Glutamatergic neuron (in vitro differentiated cells): ENCODE measurements at regions not wholly inside any gene's neighbourhood (a gene's known extent, or its start where the extent isn't known, plus 50 kb on each side); places are given as distances from the start of the nearest gene placed in this dataset.

Experiments used
- DNase-seq: peaks from one replicate; pipeline ENCODE4 v3.0.0; 2022
- H3K27ac Mint-ChIP-seq: one replicate; pipeline ENCODE4 v1.8.0; 2020; ENCODE audit warnings: mild to moderate bottlenecking, mixed read lengths, inconsistent platforms; ENCODE audit not compliant: unreplicated experiment
- H3K27me3 Mint-ChIP-seq: one replicate; pipeline ENCODE4 v1.8.0; 2020; ENCODE audit warnings: mild to moderate bottlenecking, moderate library complexity, mixed read lengths, inconsistent platforms; ENCODE audit not compliant: unreplicated experiment
- H3K36me3 Mint-ChIP-seq: one replicate; pipeline ENCODE4 v1.8.0; 2020; ENCODE audit warnings: mild to moderate bottlenecking, mixed read lengths, inconsistent platforms; ENCODE audit not compliant: unreplicated experiment
- H3K4me1 Mint-ChIP-seq: one replicate; pipeline ENCODE4 v1.8.0; 2020; ENCODE audit warnings: mild to moderate bottlenecking, low read depth, mixed read lengths, inconsistent platforms; ENCODE audit not compliant: unreplicated experiment
- H3K4me3 Mint-ChIP-seq: one replicate; pipeline ENCODE4 v1.8.0; 2020; ENCODE audit warnings: mild to moderate bottlenecking, mixed read lengths, inconsistent platforms; ENCODE audit not compliant: unreplicated experiment
- H3K9me3 Mint-ChIP-seq: one replicate; pipeline ENCODE4 v1.8.0; 2020; ENCODE audit warnings: mild to moderate bottlenecking, moderate library complexity, mixed read lengths, inconsistent platforms; ENCODE audit not compliant: unreplicated experiment
- CTCF ChIP-seq: fragments of 200-600 bp; sonication (generic); IDR thresholded peaks from one replicate; pipeline ENCODE4 v1.5.0; 2021; ENCODE audit not compliant: partially characterized antibody, unreplicated experiment

DNA sequence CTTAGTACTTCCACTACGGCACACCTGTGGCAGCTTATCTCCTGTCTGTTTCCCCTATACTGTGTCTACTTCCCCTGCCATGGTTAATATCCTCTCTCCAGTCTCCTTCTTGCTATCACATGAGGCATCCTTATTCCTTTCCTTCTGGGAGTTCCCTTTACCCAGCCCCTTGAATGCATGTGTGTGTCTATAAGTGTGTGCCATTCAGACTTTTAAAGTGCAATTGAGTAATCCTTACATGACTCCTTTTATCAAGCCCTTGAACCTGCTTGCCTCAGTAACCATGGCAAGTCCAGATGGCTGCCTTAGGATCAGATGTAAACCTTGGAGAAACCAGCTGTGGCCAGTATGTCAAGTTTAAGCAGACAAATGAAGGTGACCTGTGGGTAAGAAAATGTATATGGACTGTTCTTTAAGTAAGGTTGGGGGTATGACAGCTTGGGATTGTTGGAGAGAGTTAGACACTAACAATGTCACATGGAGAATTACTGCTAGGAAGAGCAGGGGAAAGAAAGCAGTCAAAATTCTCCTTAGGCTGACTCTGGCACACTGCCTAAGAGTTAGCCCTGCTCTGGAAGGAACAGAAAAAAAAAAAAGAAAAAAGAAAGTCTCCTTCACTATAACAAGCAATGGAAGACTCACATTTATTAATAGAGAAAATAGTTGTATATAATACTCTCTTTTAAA is 142.1 kb downstream of the HINT1 start:
- Mint-ChIP-seq H3K4me1 (peaks cover 5% of the 10 kb centered on the region), H3K9me3 (no peaks in the 10 kb centered on the region), H3K27me3 (no peaks in the 10 kb centered on the region), H3K27ac (no peak overlapping the region), H3K4me3 (no peak overlapping the region), H3K36me3 (no peaks in the 10 kb centered on the region)
- no peak for TF ChIP-seq CTCF
- DNase-seq, result no peak

- no peak for TF ChIP-seq CTCF
- Mint-ChIP-seq H3K9me3 (no peaks in the 10 kb centered on the region), H3K27ac (no peak overlapping the region), H3K27me3 (no peaks in the 10 kb centered on the region), H3K4me1 (peaks cover 5% of the 10 kb centered on the region), H3K36me3 (no peaks in the 10 kb centered on the region), H3K4me3 (no peak overlapping the region)
- DNase-seq, result no peak
Observed at GRCh38 chr5:131021646-131022045, 143.4 kb downstream of the HINT1 start.

- DNase-seq, result no peak
- Mint-ChIP-seq H3K27ac (no peak overlapping the region), H3K4me1 (peaks cover 5% of the 10 kb centered on the region)
Observed at GRCh38 chr5:131019601-131020315, 145.3 kb downstream of the HINT1 start.

DNA sequence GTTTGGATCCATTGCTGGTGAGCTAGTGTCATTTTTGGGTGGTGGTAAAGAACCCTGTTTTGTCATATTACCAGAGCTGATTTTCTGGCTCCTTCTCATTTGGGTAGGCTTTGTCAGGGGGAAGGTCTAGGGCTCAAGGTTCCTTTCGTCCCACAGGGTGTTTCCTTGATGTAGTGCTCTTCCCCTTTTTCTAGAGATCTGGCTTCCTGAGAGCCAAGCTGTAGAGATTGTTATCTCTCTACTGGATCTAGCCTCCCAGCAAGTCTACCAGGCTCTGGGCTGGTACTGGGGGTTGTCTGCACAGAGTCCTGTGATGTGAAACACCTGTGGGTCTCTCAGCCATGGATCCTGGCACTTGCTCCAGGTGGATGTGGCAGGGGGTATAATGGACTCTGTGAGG is 145.9 kb downstream of the HINT1 start:
- DNase-seq, result no peak
- Mint-ChIP-seq H3K4me1 (peaks cover 5% of the 10 kb centered on the region), H3K9me3 (no peaks in the 10 kb centered on the region), H3K27me3 (no peaks in the 10 kb centered on the region), H3K4me3 (no peak overlapping the region), H3K27ac (no peak overlapping the region), H3K36me3 (no peaks in the 10 kb centered on the region)
- TF ChIP-seq CTCF, result no peak

More at GRCh38 chr5:131019601-131020315, 145.3 kb downstream of the HINT1 start:
- Mint-ChIP-seq H3K4me3 (no peak overlapping the region), H3K27me3 (no peaks in the 10 kb centered on the region), H3K36me3 (no peaks in the 10 kb centered on the region), H3K9me3 (no peaks in the 10 kb centered on the region)
- no peak for TF ChIP-seq CTCF

DNA sequence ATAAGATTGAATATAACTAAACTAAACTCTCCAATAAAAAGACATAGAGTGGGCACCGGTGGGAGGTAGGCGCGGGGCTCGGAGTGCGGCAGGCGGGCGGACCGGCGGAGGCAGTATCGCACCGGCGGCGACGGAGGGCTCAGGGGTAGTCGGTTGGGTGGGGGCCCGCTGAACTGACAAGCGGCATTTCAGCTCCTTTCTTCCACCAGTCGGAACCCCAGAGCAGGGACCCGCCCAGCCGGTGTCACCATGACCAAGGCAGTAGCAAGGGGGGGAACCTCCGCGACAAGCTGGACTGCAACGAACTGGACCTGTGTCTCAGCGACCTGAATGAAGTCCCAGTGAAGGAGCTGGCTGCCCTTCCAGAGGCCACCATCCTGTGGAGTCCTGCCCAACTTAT is 156.7 kb downstream of the HINT1 start:
- H3K27me3 Mint-ChIP-seq, result no peaks in the 10 kb centered on the region
- H3K4me1 Mint-ChIP-seq, result no peaks in the 10 kb centered on the region
- TF ChIP-seq CTCF, result no peak
- no peaks in the 10 kb centered on the region for H3K36me3 Mint-ChIP-seq
- no peak overlapping the region for H3K4me3 Mint-ChIP-seq
- no peak for DNase-seq
- H3K9me3 Mint-ChIP-seq, result no peaks in the 10 kb centered on the region
- H3K27ac Mint-ChIP-seq, result no peak overlapping the region
